HepG2 (cell line): ENCODE measurements at regions not wholly inside any gene's neighbourhood (a gene's known extent, or its start where the extent isn't known, plus 50 kb on each side); places are given as distances from the start of the nearest gene placed in this dataset.
A peak's percentile ranks its signal among the peaks of the same experiment; 100 is the strongest.

Experiments
- ATAC-seq: fragments of 200-7000 bp; cut with Tn5 transposase; 3 replicates; pipeline ENCODE4 v1.9.1; 2020; ENCODE audit warnings: mild to moderate bottlenecking, moderate library complexity
- BruUV-seq: library from RNA; stranded (reverse); fragments of 400-500 nt; replicated peaks from 2 replicates; lab custom pipeline; 2021; lab: Mats Ljungman, UMichigan
- CTCF ChIA-PET: fragments of 300-600 bp; formaldehyde crosslinking; extraction: SDS; loops from one replicate; lab custom pipeline; 2021; ENCODE audit warnings: low total read pairs, inconsistent platforms, low intra/inter-chr PET ratio; lab: Yijun Ruan, JAX
- POLR2A ChIA-PET: fragments of 350-600 bp; sonication (Branson Sonifier 250); formaldehyde crosslinking; loops from one replicate; lab custom pipeline; 2020; ENCODE audit warnings: antibody characterized with exemption, inconsistent platforms; lab: Yijun Ruan, JAX
- DNase-seq: peaks from one replicate; pipeline ENCODE4 v3.0.0-alpha.2; 2015; ENCODE audit warnings: low spot score
- FAIRE-seq: peaks from 3 replicates; lab custom pipeline; 2011; peaks lifted over from hg19 to GRCh38; lab: Jason Lieb, UNC
- H2AFZ ChIP-seq: one replicate; pipeline ENCODE4 v1.6.1; 2011; ENCODE audit warnings: low read length, inconsistent platforms
- H3K27ac ChIP-seq: fragments of 300-600 bp; 3 replicates; pipeline ENCODE4 v1.8.0; 2011; ENCODE audit warnings: mixed run types, mild to moderate bottlenecking, mixed read lengths, low read length, inconsistent platforms; ENCODE audit not compliant: insufficient read depth; ENCODE audit errors: extremely low read length
- H3K27me3 ChIP-seq, 2 experiments: fragments of 200-600 bp in 1 of 2; 2 replicates in 1 of 2; 3 replicates in 1 of 2; pipeline versions ENCODE4 v1.6.0 to v1.8.0; 2011; ENCODE audit warnings: low read length in 2 of 2, mild to moderate bottlenecking in 2 of 2, moderate library complexity in 2 of 2, inconsistent platforms in 1 of 2; ENCODE audit not compliant: insufficient read depth in 2 of 2, control insufficient read depth in 1 of 2
- H3K36me3 ChIP-seq, 2 experiments: fragments of 200-600 bp in 1 of 2; replicated peaks in 1 of 2; 2 replicates in 1 of 2; 3 replicates in 1 of 2; pipeline versions ENCODE4 v1.5.1 to v1.8.0; 2011; ENCODE audit warnings: low read length in 2 of 2, inconsistent platforms in 1 of 2; ENCODE audit not compliant: insufficient read depth in 2 of 2, control insufficient read depth in 1 of 2
- H3K4me1 ChIP-seq: 2 replicates; pipeline ENCODE4 v1.5.1; 2012; ENCODE audit warnings: low read length, inconsistent platforms; ENCODE audit not compliant: insufficient read depth
- H3K4me2 ChIP-seq: 2 replicates; pipeline ENCODE4 v1.6.0; 2011; ENCODE audit warnings: low read depth, low read length, inconsistent platforms
- H3K4me3 ChIP-seq, 3 experiments: fragments of 200-600 bp in 1 of 3; sonication (generic), shearing (Covaris generic) in 1 of 3; replicated peaks in 1 of 3; 2 replicates each; pipeline ENCODE4 v1.5.1; 2011 to 2016; ENCODE audit warnings: low read length in 3 of 3, inconsistent platforms in 2 of 3, low read depth in 2 of 3, mild to moderate bottlenecking in 2 of 3, control low read depth in 1 of 3, mixed read lengths in 1 of 3; ENCODE audit not compliant: insufficient read depth in 1 of 3
- H3K79me2 ChIP-seq: one replicate; pipeline ENCODE4 v1.6.1; 2011; ENCODE audit warnings: low read length, inconsistent platforms; ENCODE audit not compliant: insufficient read depth
- H3K9ac ChIP-seq: 2 replicates; pipeline ENCODE4 v1.6.0; 2011; ENCODE audit warnings: mild to moderate bottlenecking, low read depth, low read length, inconsistent platforms; ENCODE audit not compliant: insufficient read depth
- H3K9me3 ChIP-seq: 2 replicates; pipeline ENCODE4 v1.5.1; 2012; ENCODE audit warnings: mild to moderate bottlenecking, low read length
- H4K20me1 ChIP-seq: 2 replicates; pipeline ENCODE4 v1.6.0; 2011; ENCODE audit warnings: inconsistent platforms, mild to moderate bottlenecking, low read length, moderate library complexity; ENCODE audit not compliant: insufficient read depth
- ATF3 ChIP-seq: sonication (generic); formaldehyde crosslinking; IDR thresholded peaks from 2 replicates; pipeline ENCODE4 v1.4.0; 2020; ENCODE audit warnings: missing genetic modification reagents
- ATF5 ChIP-seq: sonication (generic); formaldehyde crosslinking; IDR thresholded peaks from 2 replicates; pipeline ENCODE4 v1.4.0; 2020; ENCODE audit warnings: mild to moderate bottlenecking, low read depth, missing genetic modification reagents
- FOSL2 ChIP-seq: sonication (generic); formaldehyde crosslinking; IDR thresholded peaks from 2 replicates; pipeline ENCODE4 v1.4.0; 2020; ENCODE audit warnings: missing genetic modification reagents
- FOXP4 ChIP-seq: sonication (generic); formaldehyde crosslinking; IDR thresholded peaks from 2 replicates; pipeline ENCODE4 v1.4.0; 2020; ENCODE audit warnings: missing genetic modification reagents
- HES4 ChIP-seq: sonication (generic); formaldehyde crosslinking; IDR thresholded peaks from 2 replicates; pipeline ENCODE4 v1.9.0; 2021; ENCODE audit warnings: mild to moderate bottlenecking, missing genetic modification reagents, borderline replicate concordance
- HOXA9 ChIP-seq: sonication (generic); formaldehyde crosslinking; IDR thresholded peaks from 2 replicates; pipeline ENCODE4 v1.8.1; 2022; ENCODE audit warnings: missing genetic modification reagents, mild to moderate bottlenecking, moderate library complexity, borderline replicate concordance
- IKZF1 ChIP-seq: fragments of 450-650 bp; IDR thresholded peaks from 2 replicates; pipeline ENCODE4 v1.7.1; 2016
- IRF9 ChIP-seq: sonication (generic); formaldehyde crosslinking; IDR thresholded peaks from 2 replicates; pipeline ENCODE4 v1.8.0; 2022; ENCODE audit warnings: missing genetic modification reagents, mild to moderate bottlenecking, borderline replicate concordance
- JUND ChIP-seq: sonication (generic); formaldehyde crosslinking; IDR thresholded peaks from 2 replicates; pipeline ENCODE4 v1.8.0; 2022; ENCODE audit warnings: mild to moderate bottlenecking, missing genetic modification reagents
- KLF6 ChIP-seq: IDR thresholded peaks from 2 replicates; pipeline ENCODE4 v1.8.0; 2016; ENCODE audit warnings: missing biosample characterization, missing genetic modification reagents
- NBN ChIP-seq: fragments of 450-650 bp; conservative IDR thresholded peaks from 2 replicates; pipeline ENCODE4 v1.6.1; 2017
- NFE2L1 ChIP-seq: sonication (generic); formaldehyde crosslinking; IDR thresholded peaks from 2 replicates; pipeline ENCODE4 v1.4.0; 2020; ENCODE audit warnings: missing genetic modification reagents, mild to moderate bottlenecking, borderline replicate concordance
- NFIC ChIP-seq: IDR thresholded peaks from 2 replicates; pipeline ENCODE4 v1.6.1; 2012; ENCODE audit warnings: mild to moderate bottlenecking, low read length, inconsistent platforms
- SMYD3 ChIP-seq: sonication (generic); formaldehyde crosslinking; IDR thresholded peaks from 2 replicates; pipeline ENCODE4 v1.8.1; 2023; ENCODE audit warnings: mild to moderate bottlenecking, missing genetic modification reagents
- SRSF4 ChIP-seq: fragments of 200-400 bp; formaldehyde crosslinking; IDR thresholded peaks from one replicate; pipeline ENCODE4 v1.6.1; 2018; ENCODE audit warnings: mild to moderate bottlenecking, low read depth, low read length, moderate library complexity; ENCODE audit not compliant: poor library complexity, severe bottlenecking
- ZBTB43 ChIP-seq: sonication (generic); formaldehyde crosslinking; conservative IDR thresholded peaks from 2 replicates; pipeline ENCODE4 v1.4.0; 2020; ENCODE audit warnings: missing genetic modification reagents
- ZNF292 ChIP-seq: sonication (generic); formaldehyde crosslinking; IDR thresholded peaks from 2 replicates; pipeline ENCODE4 v1.8.1; 2022; ENCODE audit warnings: mild to moderate bottlenecking, low read depth, missing genetic modification reagents, borderline replicate concordance
- ZNF550 ChIP-seq: sonication (generic); formaldehyde crosslinking; IDR thresholded peaks from 2 replicates; pipeline ENCODE4 v1.4.0; 2020; ENCODE audit warnings: mild to moderate bottlenecking, missing genetic modification reagents, borderline replicate concordance
- ZNF713 ChIP-seq: sonication (generic); formaldehyde crosslinking; IDR thresholded peaks from 2 replicates; pipeline ENCODE4 v1.4.0; 2020; ENCODE audit warnings: mild to moderate bottlenecking, missing genetic modification reagents
- ZNF772 ChIP-seq: sonication (generic); formaldehyde crosslinking; IDR thresholded peaks from 2 replicates; pipeline ENCODE4 v1.5.0; 2020; ENCODE audit warnings: mild to moderate bottlenecking, missing genetic modification reagents
- WGBS: methylation state at CpG from one replicate; pipeline ENCODE4 v1.1.6; 2017; ENCODE audit warnings: low lambda C conversion rate; 5-methylcytosine and 5-hydroxymethylcytosine counted together
- in situ Hi-C: cut with HindIII; loops from 2 replicates; pipeline ENCODE4 v1.10.0; 2017; ENCODE audit warnings: low pct_unique_long_range_greater_than_20kb; ENCODE audit not compliant: extremely low pct_ligation_motif_present
- intact Hi-C: fragments of 100-400 bp; cut with micrococcal nuclease; formaldehyde crosslinking; loops from one replicate; pipeline ENCODE4 v1.10.0; 2022; ENCODE audit not compliant: unreplicated experiment

- TF ChIP-seq SRSF4 (no peak), KLF6 (no peak), ATF5 (CRISPR knock-in tag) (no peak), ZBTB43 (no peak)
These were observed 222.3 kb downstream of the IBTK start (continued) for GRCh38 chr6:82025271-82025670.

GRCh38 chr6:82022614-82023129 is 224.9 kb downstream of the IBTK start:
- in situ Hi-C loops, result loop anchor here (25.0 kb wide), 1 partner anchor 785 kb away; no protein-coding TSS in a partner anchor
- 0 out of 2 replicates have a peak, but pooled peaks have one; percentile 14 for TF ChIP-seq ATF3 (CRISPR knock-in tag)
- TF ChIP-seq ZNF713 (CRISPR knock-in tag), result no peak
- TF ChIP-seq NFE2L1 (CRISPR knock-in tag), result no peak
- TF ChIP-seq ZNF550, result no peak
- TF ChIP-seq NFIC, result no peak
- peak; percentile 90 for TF ChIP-seq FOSL2 (CRISPR knock-in tag)
- TF ChIP-seq ZNF292 (CRISPR knock-in tag), result no peak
- TF ChIP-seq ZNF772 (CRISPR knock-in tag), result no peak
- TF ChIP-seq NBN, result no peak
- no peak for TF ChIP-seq HOXA9
- TF ChIP-seq SMYD3, result no peak
- TF ChIP-seq HES4 (CRISPR knock-in tag), result no peak
- TF ChIP-seq IRF9, result no peak
- TF ChIP-seq JUND, result peak; percentile 44; the same call in 1 of the 2 replicates
- TF ChIP-seq IKZF1, result no peak
- no peak for TF ChIP-seq FOXP4 (CRISPR knock-in tag)

More at GRCh38 chr6:82022614-82023129, 224.9 kb downstream of the IBTK start:
- Histone ChIP-seq H3K36me3 (no peaks in the 10 kb centered on the region), H3K4me1 (peaks cover 22% of the 10 kb centered on the region), H3K4me3 (no peak overlapping the region), H3K4me2 (no peak overlapping the region), H3K9ac (no peak overlapping the region), H4K20me1 (no peaks in the 10 kb centered on the region), H2AFZ (no peak overlapping the region), H3K9me3 (no peaks in the 10 kb centered on the region), H3K79me2 (no peaks in the 10 kb centered on the region), H3K27ac (no peak overlapping the region), H3K27me3 (no peaks in the 10 kb centered on the region)
- intact Hi-C loops, result no loop called here
- no peak for FAIRE-seq
- no TSS peak for BruUV-seq
- CTCF ChIA-PET, result no interaction called here
- ATAC-seq, result peak; percentile 52; the same call in 1 of the 3 replicates
- 96% methylated on average over 2 of the region's 2 CpGs for WGBS
- POLR2A ChIA-PET, result no interaction called here
- peak; percentile 39 for DNase-seq
